ENCODE measurements at regions not wholly inside any gene's neighbourhood (a gene's known extent, or its start where the extent isn't known, plus 50 kb on each side); places are given as distances from the start of the nearest gene placed in this dataset.
"Not testable (repeated sequence)": the region's sequence is repeated elsewhere in the genome, so short reads cannot be mapped to it uniquely, and the experiment has no call there.

DNA sequence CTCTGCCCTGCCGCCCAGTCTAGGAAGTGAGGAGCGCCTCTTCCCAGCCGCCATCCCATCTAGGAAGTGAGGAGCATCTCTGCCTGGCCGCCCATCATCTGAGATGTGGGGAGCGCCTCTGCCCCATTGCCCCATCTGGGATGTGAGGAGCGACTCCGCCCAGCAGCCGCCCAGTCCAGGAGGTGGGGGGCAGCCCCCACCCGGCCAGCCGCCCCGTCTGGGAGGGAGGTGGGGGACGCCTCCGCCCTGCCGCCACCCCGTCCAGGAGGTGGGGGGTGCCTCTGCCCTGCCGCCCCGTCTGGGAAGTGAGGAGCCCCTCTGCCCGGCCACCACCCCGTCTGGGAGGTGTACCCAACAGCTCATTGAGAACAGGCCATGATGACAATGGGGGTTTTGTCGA is 146.0 kb upstream of the RAB6C start:
- TF ChIP-seq, protein P1, sequence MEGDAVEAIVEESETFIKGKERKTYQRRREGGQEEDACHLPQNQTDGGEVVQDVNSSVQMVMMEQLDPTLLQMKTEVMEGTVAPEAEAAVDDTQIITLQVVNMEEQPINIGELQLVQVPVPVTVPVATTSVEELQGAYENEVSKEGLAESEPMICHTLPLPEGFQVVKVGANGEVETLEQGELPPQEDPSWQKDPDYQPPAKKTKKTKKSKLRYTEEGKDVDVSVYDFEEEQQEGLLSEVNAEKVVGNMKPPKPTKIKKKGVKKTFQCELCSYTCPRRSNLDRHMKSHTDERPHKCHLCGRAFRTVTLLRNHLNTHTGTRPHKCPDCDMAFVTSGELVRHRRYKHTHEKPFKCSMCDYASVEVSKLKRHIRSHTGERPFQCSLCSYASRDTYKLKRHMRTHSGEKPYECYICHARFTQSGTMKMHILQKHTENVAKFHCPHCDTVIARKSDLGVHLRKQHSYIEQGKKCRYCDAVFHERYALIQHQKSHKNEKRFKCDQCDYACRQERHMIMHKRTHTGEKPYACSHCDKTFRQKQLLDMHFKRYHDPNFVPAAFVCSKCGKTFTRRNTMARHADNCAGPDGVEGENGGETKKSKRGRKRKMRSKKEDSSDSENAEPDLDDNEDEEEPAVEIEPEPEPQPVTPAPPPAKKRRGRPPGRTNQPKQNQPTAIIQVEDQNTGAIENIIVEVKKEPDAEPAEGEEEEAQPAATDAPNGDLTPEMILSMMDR (IDR thresholded peaks at IDR 0.05), result not testable (repeated sequence)
- TF ChIP-seq EZH2, EZH2phosphoT487 (IDR thresholded peaks at IDR 0.05): not testable (repeated sequence)

Data from neural progenitor cell (in vitro differentiated cells).